Astrocyte (in vitro differentiated cells and primary cell): ENCODE measurements at regions not wholly inside any gene's neighbourhood (a gene's known extent, or its start where the extent isn't known, plus 50 kb on each side); places are given as distances from the start of the nearest gene placed in this dataset.

Experiments
- DNase-seq: peaks from one replicate; pipeline ENCODE4 v3.0.0-alpha.2; 2010; ENCODE audit warnings: low read depth
- FAIRE-seq: peaks from 2 replicates; lab custom pipeline; 2011; peaks lifted over from hg19 to GRCh38; lab: Jason Lieb, UNC
- H2AFZ ChIP-seq: 2 replicates; pipeline ENCODE4 v1.6.0; 2012; ENCODE audit warnings: low read depth, low read length, inconsistent platforms
- H3K27ac ChIP-seq: 2 replicates; pipeline ENCODE4 v1.5.1; 2011; ENCODE audit warnings: low read depth, low read length, inconsistent platforms
- H3K27me3 ChIP-seq: 2 replicates; pipeline ENCODE4 v1.6.0; 2011; ENCODE audit warnings: low read length, inconsistent platforms; ENCODE audit not compliant: insufficient read depth
- H3K36me3 ChIP-seq: 2 replicates; pipeline ENCODE4 v1.5.1; 2011; ENCODE audit warnings: low read length, inconsistent platforms; ENCODE audit not compliant: insufficient read depth
- H3K4me1 ChIP-seq: 2 replicates; pipeline ENCODE4 v1.5.1; 2011; ENCODE audit warnings: low read length, inconsistent platforms; ENCODE audit not compliant: insufficient read depth
- H3K4me2 ChIP-seq: 2 replicates; pipeline ENCODE4 v1.6.0; 2012; ENCODE audit warnings: low read length, inconsistent platforms
- H3K4me3 ChIP-seq: 2 replicates; pipeline ENCODE4 v1.5.1; 2011; ENCODE audit warnings: low read depth, mild to moderate bottlenecking, low read length, inconsistent platforms; ENCODE audit not compliant: insufficient read depth
- H3K79me2 ChIP-seq: 2 replicates; pipeline ENCODE4 v1.6.0; 2012; ENCODE audit warnings: mild to moderate bottlenecking, low read length, inconsistent platforms; ENCODE audit not compliant: insufficient read depth
- H3K9ac ChIP-seq: 2 replicates; pipeline ENCODE4 v1.6.0; 2012; ENCODE audit warnings: mild to moderate bottlenecking, low read length, inconsistent platforms
- H3K9me3 ChIP-seq: 2 replicates; pipeline ENCODE4 v1.5.1; 2012; ENCODE audit warnings: low read depth, mild to moderate bottlenecking, low read length, inconsistent platforms; ENCODE audit not compliant: insufficient read depth
- H4K20me1 ChIP-seq: 2 replicates; pipeline ENCODE4 v1.6.0; 2012; ENCODE audit warnings: low read length, inconsistent platforms; ENCODE audit not compliant: insufficient read depth
- H3K27ac Mint-ChIP-seq: one replicate; pipeline ENCODE4 v1.8.0; 2021; ENCODE audit warnings: mild to moderate bottlenecking, mixed read lengths; ENCODE audit not compliant: unreplicated experiment
- H3K27me3 Mint-ChIP-seq: one replicate; pipeline ENCODE4 v1.8.0; 2021; ENCODE audit warnings: low read depth, mixed read lengths; ENCODE audit not compliant: unreplicated experiment
- H3K36me3 Mint-ChIP-seq: one replicate; pipeline ENCODE4 v1.8.0; 2021; ENCODE audit warnings: low read depth, mixed read lengths; ENCODE audit not compliant: unreplicated experiment
- H3K4me1 Mint-ChIP-seq: one replicate; pipeline ENCODE4 v1.8.0; 2021; ENCODE audit warnings: low read depth, mixed read lengths; ENCODE audit not compliant: unreplicated experiment
- H3K4me3 Mint-ChIP-seq: one replicate; pipeline ENCODE4 v1.8.0; 2021; ENCODE audit warnings: mild to moderate bottlenecking, moderate library complexity, mixed read lengths; ENCODE audit not compliant: unreplicated experiment
- H3K9me3 Mint-ChIP-seq: one replicate; pipeline ENCODE4 v1.8.0; 2021; ENCODE audit warnings: mild to moderate bottlenecking, mixed read lengths; ENCODE audit not compliant: unreplicated experiment
- EZH2 ChIP-seq: IDR thresholded peaks from 2 replicates; pipeline ENCODE4 v1.6.1; 2012; ENCODE audit warnings: mild to moderate bottlenecking, low read length, inconsistent platforms; ENCODE audit not compliant: insufficient read depth
- TF ChIP-seq, protein P1 (sequence below): IDR thresholded peaks from 2 replicates; pipeline ENCODE4 v1.5.1; 2011; ENCODE audit warnings: low read depth, mild to moderate bottlenecking, inconsistent platforms, low read length, moderate library complexity; ENCODE audit not compliant: insufficient read depth

DNA sequence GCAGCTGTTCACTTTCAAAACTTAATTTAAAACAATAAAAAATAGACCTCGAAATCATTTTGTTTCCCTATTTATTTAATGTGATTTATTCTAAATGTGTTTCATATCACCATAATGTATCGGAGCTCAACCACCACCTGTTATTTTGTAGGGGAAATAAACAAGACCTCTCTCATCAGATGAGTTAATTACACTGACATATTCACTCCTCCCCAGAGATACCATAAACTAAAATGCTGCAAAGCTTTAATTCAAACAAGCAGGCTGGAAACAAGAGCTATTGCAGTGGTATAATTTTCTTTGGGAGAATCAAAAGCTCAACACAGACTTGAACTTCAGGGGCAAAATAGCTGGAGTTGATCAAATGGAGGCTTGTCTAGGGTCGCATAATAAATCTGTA, 303.5 kb upstream of the TSHZ2 start:
- no peaks in the 10 kb centered on the region for H3K79me2 ChIP-seq
- H3K27ac Mint-ChIP-seq: no peak overlapping the region
- no peak overlapping the region for H3K9ac ChIP-seq
- H3K4me1 ChIP-seq: no peaks in the 10 kb centered on the region
- no peak overlapping the region for H2AFZ ChIP-seq
- no peaks in the 10 kb centered on the region for H3K9me3 ChIP-seq
- H3K4me1 Mint-ChIP-seq: no peaks in the 10 kb centered on the region
- DNase-seq (no peak), FAIRE-seq (no peak)
- H3K27ac ChIP-seq: no peak overlapping the region
- no peaks in the 10 kb centered on the region for H3K9me3 Mint-ChIP-seq
- no peaks in the 10 kb centered on the region for H3K36me3 Mint-ChIP-seq
- H3K4me3 ChIP-seq: no peak overlapping the region
- H3K27me3 Mint-ChIP-seq: peaks cover 7% of the 10 kb centered on the region
- H3K36me3 ChIP-seq: no peaks in the 10 kb centered on the region
- TF ChIP-seq, protein P1, sequence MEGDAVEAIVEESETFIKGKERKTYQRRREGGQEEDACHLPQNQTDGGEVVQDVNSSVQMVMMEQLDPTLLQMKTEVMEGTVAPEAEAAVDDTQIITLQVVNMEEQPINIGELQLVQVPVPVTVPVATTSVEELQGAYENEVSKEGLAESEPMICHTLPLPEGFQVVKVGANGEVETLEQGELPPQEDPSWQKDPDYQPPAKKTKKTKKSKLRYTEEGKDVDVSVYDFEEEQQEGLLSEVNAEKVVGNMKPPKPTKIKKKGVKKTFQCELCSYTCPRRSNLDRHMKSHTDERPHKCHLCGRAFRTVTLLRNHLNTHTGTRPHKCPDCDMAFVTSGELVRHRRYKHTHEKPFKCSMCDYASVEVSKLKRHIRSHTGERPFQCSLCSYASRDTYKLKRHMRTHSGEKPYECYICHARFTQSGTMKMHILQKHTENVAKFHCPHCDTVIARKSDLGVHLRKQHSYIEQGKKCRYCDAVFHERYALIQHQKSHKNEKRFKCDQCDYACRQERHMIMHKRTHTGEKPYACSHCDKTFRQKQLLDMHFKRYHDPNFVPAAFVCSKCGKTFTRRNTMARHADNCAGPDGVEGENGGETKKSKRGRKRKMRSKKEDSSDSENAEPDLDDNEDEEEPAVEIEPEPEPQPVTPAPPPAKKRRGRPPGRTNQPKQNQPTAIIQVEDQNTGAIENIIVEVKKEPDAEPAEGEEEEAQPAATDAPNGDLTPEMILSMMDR: no peak
- TF ChIP-seq EZH2: no peak
- H3K27me3 ChIP-seq: no peaks in the 10 kb centered on the region
- H3K4me3 Mint-ChIP-seq: no peak overlapping the region
- H4K20me1 ChIP-seq: no peaks in the 10 kb centered on the region
- H3K4me2 ChIP-seq: no peak overlapping the region

DNA sequence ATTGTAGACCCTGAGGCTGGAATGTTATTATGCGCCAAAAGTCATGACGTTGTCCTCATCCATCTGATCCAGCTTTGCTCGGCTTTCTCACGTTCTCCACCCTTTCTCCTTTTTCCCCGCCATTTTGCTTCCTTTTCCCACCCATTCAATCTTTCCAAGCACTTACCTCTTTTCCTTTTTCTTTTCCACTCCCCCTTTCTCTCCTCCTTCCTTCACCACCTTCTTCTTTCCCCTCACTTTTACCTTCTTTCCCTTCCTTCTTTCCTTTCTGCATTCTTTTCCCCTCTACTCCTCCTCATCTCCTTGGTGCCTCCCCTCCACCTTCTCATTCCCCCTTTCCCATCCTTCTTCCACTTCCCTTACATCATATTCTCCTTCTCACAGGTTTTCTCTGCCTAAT, 304.8 kb upstream of the TSHZ2 start:
- H3K4me2 ChIP-seq: no peak overlapping the region
- H3K4me1 ChIP-seq: no peaks in the 10 kb centered on the region
- no peaks in the 10 kb centered on the region for H3K4me1 Mint-ChIP-seq
- H3K4me3 ChIP-seq: no peak overlapping the region
- H4K20me1 ChIP-seq: no peaks in the 10 kb centered on the region
- FAIRE-seq: no peak
- H3K27ac Mint-ChIP-seq: no peak overlapping the region
- H3K4me3 Mint-ChIP-seq: no peak overlapping the region
- no peak for TF ChIP-seq EZH2
- TF ChIP-seq, protein P1: no peak
- H3K36me3 ChIP-seq: no peaks in the 10 kb centered on the region
- H3K36me3 Mint-ChIP-seq: no peaks in the 10 kb centered on the region
- H3K27me3 ChIP-seq: no peaks in the 10 kb centered on the region
- H3K9me3 Mint-ChIP-seq: no peaks in the 10 kb centered on the region
- peaks cover 8% of the 10 kb centered on the region for H3K27me3 Mint-ChIP-seq
- no peak overlapping the region for H2AFZ ChIP-seq
- DNase-seq: no peak
- no peak overlapping the region for H3K9ac ChIP-seq
- H3K27ac ChIP-seq: no peak overlapping the region
- no peaks in the 10 kb centered on the region for H3K79me2 ChIP-seq
- H3K9me3 ChIP-seq: no peaks in the 10 kb centered on the region

GRCh38 chr20:52665441-52665840, 306.7 kb upstream of the TSHZ2 start:
- H3K27me3 Mint-ChIP-seq: peaks cover 6% of the 10 kb centered on the region
- TF ChIP-seq EZH2: no peak
- TF ChIP-seq, protein P1: no peak
- no peak for FAIRE-seq

More at GRCh38 chr20:52665441-52665840, 306.7 kb upstream of the TSHZ2 start:
- H2AFZ ChIP-seq: no peak overlapping the region
- H3K4me2 ChIP-seq: no peak overlapping the region
- Mint-ChIP-seq H3K9me3 (no peaks in the 10 kb centered on the region), H3K27ac (no peak overlapping the region), H3K4me3 (no peak overlapping the region), H3K4me1 (no peaks in the 10 kb centered on the region), H3K36me3 (no peaks in the 10 kb centered on the region)
- H3K27ac ChIP-seq: no peak overlapping the region
- no peak overlapping the region for H3K9ac ChIP-seq
- H4K20me1 ChIP-seq: no peaks in the 10 kb centered on the region
- no peaks in the 10 kb centered on the region for H3K27me3 ChIP-seq
- no peak overlapping the region for H3K4me3 ChIP-seq
- DNase-seq: no peak
- no peaks in the 10 kb centered on the region for H3K36me3 ChIP-seq
- H3K79me2 ChIP-seq: no peaks in the 10 kb centered on the region
- H3K9me3 ChIP-seq: no peaks in the 10 kb centered on the region
- H3K4me1 ChIP-seq: no peaks in the 10 kb centered on the region
